ENCODE measurements at regions not wholly inside any gene's neighbourhood (a gene's known extent, or its start where the extent isn't known, plus 50 kb on each side); places are given as distances from the start of the nearest gene placed in this dataset.

GRCh38 chr11:122398167-122398566, 257.4 kb upstream of the UBASH3B start:
- H3K36me3 ChIP-seq (replicated peaks in 1 of 2) = no peaks in the 10 kb centered on the region
- WGBS, 4 donors = 12 to 35% (median 23%) methylated on average over 1 of the region's 1 CpG
- H3K9me3 ChIP-seq (replicated peaks in 1 of 3) = no peaks in the 10 kb centered on the region
- H3K4me3 ChIP-seq = no peak overlapping the region
- peak overlapping the region in 4 of 5 donors; percentile 24 to 67 (median 51) for H3K27ac ChIP-seq
- H3K4me1 ChIP-seq (replicated peaks in 1 of 2) = no peaks in the 10 kb centered on the region
- no peak for TF ChIP-seq CTCF (IDR thresholded peaks at IDR 0.05)
- TF ChIP-seq POLR2A (IDR thresholded peaks at IDR 0.05) = no peak
- intact Hi-C loops (cut with DNase I) = no loop called here
- H3K27me3 ChIP-seq = no peaks in the 10 kb centered on the region
- DNase-seq = peak in 6 of 7 donors; percentile 21 to 40 (median 30)

GRCh38 chr11:122395282-122395681, 260.2 kb upstream of the UBASH3B start:
- 91 to 100% (median 95%) methylated on average over 1 of the region's 1 CpG for WGBS, 4 donors
- intact Hi-C loops (cut with DNase I) = no loop called here
- DNase-seq = no peak

GRCh38 chr11:122394313-122394712, 261.2 kb upstream of the UBASH3B start:
- H3K4me3 ChIP-seq = no peak overlapping the region
- WGBS, 4 donors = 87 to 100% (median 93%) methylated on average over 2 to 3 of the region's 3 CpGs
- intact Hi-C loops (cut with DNase I) = no loop called here
- TF ChIP-seq CTCF (IDR thresholded peaks at IDR 0.05) (no peak), POLR2A (IDR thresholded peaks at IDR 0.05) (no peak)
- H3K27ac ChIP-seq = no peak overlapping the region
- H3K4me1 ChIP-seq (replicated peaks in 1 of 2) = no peaks in the 10 kb centered on the region
- no peak for DNase-seq
- H3K36me3 ChIP-seq (replicated peaks in 1 of 2) = no peaks in the 10 kb centered on the region
- no peaks in the 10 kb centered on the region for H3K27me3 ChIP-seq
- H3K9me3 ChIP-seq (replicated peaks in 1 of 3) = no peaks in the 10 kb centered on the region

More at GRCh38 chr11:122395282-122395681, 260.2 kb upstream of the UBASH3B start:
- no peak overlapping the region for H3K4me3 ChIP-seq
- no peaks in the 10 kb centered on the region for H3K27me3 ChIP-seq
- TF ChIP-seq CTCF (IDR thresholded peaks at IDR 0.05) (no peak), POLR2A (IDR thresholded peaks at IDR 0.05) (no peak)
- H3K9me3 ChIP-seq (replicated peaks in 1 of 3) = no peaks in the 10 kb centered on the region
- no peak overlapping the region for H3K27ac ChIP-seq
- no peaks in the 10 kb centered on the region for H3K36me3 ChIP-seq (replicated peaks in 1 of 2)
- H3K4me1 ChIP-seq (replicated peaks in 1 of 2) = no peaks in the 10 kb centered on the region

GRCh38 chr11:122393209-122393860, 262.2 kb upstream of the UBASH3B start:
- no peak for TF ChIP-seq POLR2A (IDR thresholded peaks at IDR 0.05)
- TF ChIP-seq CTCF (IDR thresholded peaks at IDR 0.05) = no peak
- H3K4me1 ChIP-seq (replicated peaks in 1 of 2) = no peaks in the 10 kb centered on the region
- H3K27ac ChIP-seq = no peak overlapping the region
- intact Hi-C loops (cut with DNase I) = no loop called here
- no peaks in the 10 kb centered on the region for H3K9me3 ChIP-seq (replicated peaks in 1 of 3)
- 87 to 98% (median 90%) methylated on average over 4 of the region's 4 CpGs for WGBS, 4 donors
- H3K4me3 ChIP-seq = no peak overlapping the region
- H3K27me3 ChIP-seq = no peaks in the 10 kb centered on the region
- H3K36me3 ChIP-seq (replicated peaks in 1 of 2) = no peaks in the 10 kb centered on the region
- DNase-seq = no peak

All from adrenal gland (tissue), 9 donors.